22Rv1 (cell line): ENCODE measurements at regions not wholly inside any gene's neighbourhood (a gene's known extent, or its start where the extent isn't known, plus 50 kb on each side); places are given as distances from the start of the nearest gene placed in this dataset.

Source experiments
- CTCF ChIP-seq: fragments of 450-650 bp; IDR thresholded peaks from 2 replicates; pipeline ENCODE4 v1.5.1; 2017; ENCODE audit warnings: mild to moderate bottlenecking
- ZFX ChIP-seq: fragments of 450-650 bp; IDR thresholded peaks from 2 replicates; pipeline ENCODE4 v1.6.1; 2017; ENCODE audit warnings: antibody characterized with exemption, borderline replicate concordance

- no peak for TF ChIP-seq CTCF
- no peak for TF ChIP-seq ZFX
Measured at GRCh38 chr2:38216886-38217285, 140.9 kb upstream of the CYP1B1 start.
